ENCODE measurements at regions not wholly inside any gene's neighbourhood (a gene's known extent, or its start where the extent isn't known, plus 50 kb on each side); places are given as distances from the start of the nearest gene placed in this dataset.

DNA sequence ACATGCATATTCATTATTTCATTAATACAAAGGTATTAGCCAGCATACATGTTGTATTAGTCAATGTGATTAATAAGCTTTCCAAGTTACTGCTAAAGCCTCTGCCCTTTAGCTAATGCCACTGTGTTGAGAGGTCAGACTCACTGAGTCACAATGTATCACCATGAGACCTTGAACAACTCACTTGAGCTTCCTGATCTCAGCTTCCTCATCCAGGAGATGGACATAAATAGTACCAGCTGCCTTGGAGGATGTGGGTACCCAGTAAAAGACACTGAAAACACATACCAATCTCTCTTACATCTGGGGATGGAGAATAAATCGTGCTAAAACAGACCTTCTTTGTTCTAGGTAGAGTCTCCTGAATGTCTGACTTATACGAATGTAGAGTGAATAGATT is 224.6 kb downstream of the EPHA4 start:
- Histone ChIP-seq H2AK5ac (ENCODE audit: low read depth, low read length) (no peak overlapping the region), H2BK5ac (ENCODE audit: low read length) (no peak overlapping the region), H3K4me3 (ENCODE audit: low read length in 2 of 2) (no peak overlapping the region), H2BK15ac (ENCODE audit: low read length) (no peak overlapping the region), H3K18ac (ENCODE audit: low read length) (no peak overlapping the region), H3K36me3 (replicated peaks in 1 of 2; ENCODE audit: control insufficient read depth in 2 of 2, insufficient read depth in 2 of 2, low read length in 2 of 2) (no peaks in the 10 kb centered on the region), H3K79me1 (ENCODE audit: low read depth, low read length) (no peaks in the 10 kb centered on the region), H2BK120ac (ENCODE audit: low read depth, low read length) (no peak overlapping the region), H3K4me1 (ENCODE audit: control insufficient read depth in 2 of 2, insufficient read depth in 1 of 2, low read depth in 1 of 2, low read length in 2 of 2) (no peaks in the 10 kb centered on the region), H3K9me3 (replicated peaks in 1 of 2; ENCODE audit: control insufficient read depth in 2 of 2, insufficient read depth in 1 of 2, low read depth in 1 of 2, low read length in 2 of 2) (no peaks in the 10 kb centered on the region), H3K27ac (replicated peaks; ENCODE audit: low read length) (no peak overlapping the region), H3K4me2 (ENCODE audit: insufficient read depth, low read length, poor library complexity, severe bottlenecking) (no peak overlapping the region), H4K91ac (ENCODE audit: low read depth, low read length, poor library complexity) (no peak overlapping the region), H2AFZ (ENCODE audit: low read length) (no peak overlapping the region), H2BK12ac (ENCODE audit: low read length) (no peak overlapping the region), H3K4ac (ENCODE audit: low read length) (no peak overlapping the region), H3K14ac (ENCODE audit: low read length) (no peak overlapping the region), H3K9ac (ENCODE audit: low read depth, low read length, poor library complexity) (no peak overlapping the region), H4K8ac (ENCODE audit: low read depth, low read length) (no peak overlapping the region), H3K23ac (ENCODE audit: low read depth, low read length, poor library complexity) (no peak overlapping the region), H3K27me3 (ENCODE audit: control insufficient read depth in 3 of 3, insufficient read depth in 3 of 3, low read depth in 1 of 3, low read length in 3 of 3) (peaks cover 0 to 4% (median 0%) of the 10 kb centered on the region in 3 experiments)
- DNase-seq (ENCODE audit: low spot score) = no peak
- WGBS, 2 donors (ENCODE audit: extremely low coverage in 2 of 2, insufficient read length in 2 of 2, insufficient replicate concordance in 1 of 2) = no CpG with 5 or more reads among the region's 2 CpGs

- WGBS, 2 donors (ENCODE audit: extremely low coverage in 2 of 2, insufficient read length in 2 of 2, insufficient replicate concordance in 1 of 2) = no CpG with 5 or more reads among the region's 1 CpG
- Histone ChIP-seq H2BK5ac (ENCODE audit: low read length) (no peak overlapping the region), H4K8ac (ENCODE audit: low read depth, low read length) (no peak overlapping the region), H2AFZ (ENCODE audit: low read length) (no peak overlapping the region), H2BK12ac (ENCODE audit: low read length) (no peak overlapping the region), H3K23ac (ENCODE audit: low read depth, low read length, poor library complexity) (no peak overlapping the region), H2BK120ac (ENCODE audit: low read depth, low read length) (no peak overlapping the region), H3K4me3 (ENCODE audit: low read length in 2 of 2) (no peak overlapping the region), H3K27me3 (ENCODE audit: control insufficient read depth in 3 of 3, insufficient read depth in 3 of 3, low read depth in 1 of 3, low read length in 3 of 3) (no peaks in the 10 kb centered on the region), H2BK15ac (ENCODE audit: low read length) (no peak overlapping the region), H3K18ac (ENCODE audit: low read length) (no peak overlapping the region), H3K27ac (replicated peaks; ENCODE audit: low read length) (no peak overlapping the region), H4K91ac (ENCODE audit: low read depth, low read length, poor library complexity) (no peak overlapping the region), H3K4me1 (ENCODE audit: control insufficient read depth in 2 of 2, insufficient read depth in 1 of 2, low read depth in 1 of 2, low read length in 2 of 2) (no peaks in the 10 kb centered on the region), H3K4me2 (ENCODE audit: insufficient read depth, low read length, poor library complexity, severe bottlenecking) (no peak overlapping the region), H3K14ac (ENCODE audit: low read length) (no peak overlapping the region), H3K9me3 (replicated peaks in 1 of 2; ENCODE audit: control insufficient read depth in 2 of 2, insufficient read depth in 1 of 2, low read depth in 1 of 2, low read length in 2 of 2) (no peaks in the 10 kb centered on the region), H3K4ac (ENCODE audit: low read length) (no peak overlapping the region), H3K9ac (ENCODE audit: low read depth, low read length, poor library complexity) (no peak overlapping the region), H2AK5ac (ENCODE audit: low read depth, low read length) (no peak overlapping the region), H3K36me3 (replicated peaks in 1 of 2; ENCODE audit: control insufficient read depth in 2 of 2, insufficient read depth in 2 of 2, low read length in 2 of 2) (no peaks in the 10 kb centered on the region), H3K79me1 (ENCODE audit: low read depth, low read length) (no peaks in the 10 kb centered on the region)
- no peak for DNase-seq (ENCODE audit: low spot score)
Measured at GRCh38 chr2:221350616-221351015, 221.5 kb downstream of the EPHA4 start.

GRCh38 chr2:221353201-221353600 is 218.9 kb downstream of the EPHA4 start:
- Histone ChIP-seq H3K4ac (ENCODE audit: low read length) (no peak overlapping the region), H2BK15ac (ENCODE audit: low read length) (no peak overlapping the region), H4K91ac (ENCODE audit: low read depth, low read length, poor library complexity) (no peak overlapping the region), H3K23ac (ENCODE audit: low read depth, low read length, poor library complexity) (no peak overlapping the region), H3K27me3 (ENCODE audit: control insufficient read depth in 3 of 3, insufficient read depth in 3 of 3, low read depth in 1 of 3, low read length in 3 of 3) (peaks cover 0 to 2% (median 0%) of the 10 kb centered on the region in 3 experiments), H2BK5ac (ENCODE audit: low read length) (no peak overlapping the region), H3K4me1 (ENCODE audit: control insufficient read depth in 2 of 2, insufficient read depth in 1 of 2, low read depth in 1 of 2, low read length in 2 of 2) (no peaks in the 10 kb centered on the region), H2BK120ac (ENCODE audit: low read depth, low read length) (no peak overlapping the region), H3K4me2 (ENCODE audit: insufficient read depth, low read length, poor library complexity, severe bottlenecking) (no peak overlapping the region), H3K18ac (ENCODE audit: low read length) (no peak overlapping the region), H3K9ac (ENCODE audit: low read depth, low read length, poor library complexity) (no peak overlapping the region), H3K14ac (ENCODE audit: low read length) (no peak overlapping the region), H3K79me1 (ENCODE audit: low read depth, low read length) (no peaks in the 10 kb centered on the region), H2AK5ac (ENCODE audit: low read depth, low read length) (no peak overlapping the region), H4K8ac (ENCODE audit: low read depth, low read length) (no peak overlapping the region), H3K36me3 (replicated peaks in 1 of 2; ENCODE audit: control insufficient read depth in 2 of 2, insufficient read depth in 2 of 2, low read length in 2 of 2) (no peaks in the 10 kb centered on the region), H2BK12ac (ENCODE audit: low read length) (no peak overlapping the region), H3K9me3 (replicated peaks in 1 of 2; ENCODE audit: control insufficient read depth in 2 of 2, insufficient read depth in 1 of 2, low read depth in 1 of 2, low read length in 2 of 2) (no peaks in the 10 kb centered on the region), H3K4me3 (ENCODE audit: low read length in 2 of 2) (no peak overlapping the region), H2AFZ (ENCODE audit: low read length) (no peak overlapping the region), H3K27ac (replicated peaks; ENCODE audit: low read length) (no peak overlapping the region)
- DNase-seq (ENCODE audit: low spot score) = no peak
- WGBS, 2 donors (ENCODE audit: extremely low coverage in 2 of 2, insufficient read length in 2 of 2, insufficient replicate concordance in 1 of 2) = no CpG with 5 or more reads among the region's 4 CpGs

DNA sequence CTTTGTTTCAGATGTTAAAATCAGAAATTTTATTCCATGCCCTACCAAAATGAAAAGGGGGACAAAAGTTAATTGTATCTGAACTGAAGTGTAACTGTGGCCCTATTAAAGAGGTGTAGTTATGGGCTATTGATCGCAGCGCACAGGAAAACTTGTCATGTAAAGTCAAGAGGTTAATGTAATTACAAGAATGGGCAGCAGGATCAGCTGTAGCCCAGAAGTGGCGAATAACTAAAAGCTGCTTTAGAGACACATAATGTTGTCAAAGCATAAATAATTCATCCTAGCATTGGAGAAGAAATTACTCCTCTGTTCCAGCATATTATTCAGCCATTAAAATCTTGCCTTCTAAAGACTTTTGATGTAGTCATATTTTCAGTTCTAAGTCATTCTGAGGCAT is 211.8 kb downstream of the EPHA4 start:
- H3K23ac ChIP-seq (ENCODE audit: low read depth, low read length, poor library complexity) = no peak overlapping the region
- no peak overlapping the region for H4K91ac ChIP-seq (ENCODE audit: low read depth, low read length, poor library complexity)
- H3K27me3 ChIP-seq (ENCODE audit: control insufficient read depth in 3 of 3, insufficient read depth in 3 of 3, low read depth in 1 of 3, low read length in 3 of 3) = peaks cover 0 to 2% (median 0%) of the 10 kb centered on the region in 3 experiments
- no peak overlapping the region for H2BK15ac ChIP-seq (ENCODE audit: low read length)
- no peak overlapping the region for H2AK5ac ChIP-seq (ENCODE audit: low read depth, low read length)
- H2BK120ac ChIP-seq (ENCODE audit: low read depth, low read length) = no peak overlapping the region
- H2BK5ac ChIP-seq (ENCODE audit: low read length) = no peak overlapping the region
- DNase-seq (ENCODE audit: low spot score) = no peak
- no peaks in the 10 kb centered on the region for H3K79me1 ChIP-seq (ENCODE audit: low read depth, low read length)
- no peak overlapping the region for H3K4ac ChIP-seq (ENCODE audit: low read length)
- H2AFZ ChIP-seq (ENCODE audit: low read length) = no peak overlapping the region
- no peak overlapping the region for H2BK12ac ChIP-seq (ENCODE audit: low read length)
- no peaks in the 10 kb centered on the region for H3K36me3 ChIP-seq (replicated peaks in 1 of 2; ENCODE audit: control insufficient read depth in 2 of 2, insufficient read depth in 2 of 2, low read length in 2 of 2)
- H3K4me1 ChIP-seq (ENCODE audit: control insufficient read depth in 2 of 2, insufficient read depth in 1 of 2, low read depth in 1 of 2, low read length in 2 of 2) = peaks cover 0 to 1% of the 10 kb centered on the region in 2 donors
- no peak overlapping the region for H3K4me3 ChIP-seq (ENCODE audit: low read length in 2 of 2)
- no peaks in the 10 kb centered on the region for H3K9me3 ChIP-seq (replicated peaks in 1 of 2; ENCODE audit: control insufficient read depth in 2 of 2, insufficient read depth in 1 of 2, low read depth in 1 of 2, low read length in 2 of 2)
- H3K9ac ChIP-seq (ENCODE audit: low read depth, low read length, poor library complexity) = no peak overlapping the region
- WGBS, 2 donors (ENCODE audit: extremely low coverage in 2 of 2, insufficient read length in 2 of 2, insufficient replicate concordance in 1 of 2) = no CpG with 5 or more reads among the region's 3 CpGs
- H4K8ac ChIP-seq (ENCODE audit: low read depth, low read length) = no peak overlapping the region
- no peak overlapping the region for H3K14ac ChIP-seq (ENCODE audit: low read length)
- H3K18ac ChIP-seq (ENCODE audit: low read length) = no peak overlapping the region
- no peak overlapping the region for H3K27ac ChIP-seq (replicated peaks; ENCODE audit: low read length)
- no peak overlapping the region for H3K4me2 ChIP-seq (ENCODE audit: insufficient read depth, low read length, poor library complexity, severe bottlenecking)

Measured in neuronal stem cell (in vitro differentiated cells).